Bronchial epithelial cell (primary cell): ENCODE measurements at regions not wholly inside any gene's neighbourhood (a gene's known extent, or its start where the extent isn't known, plus 50 kb on each side); places are given as distances from the start of the nearest gene placed in this dataset.

ENCODE experiments used
- DNase-seq: peaks from one replicate; pipeline ENCODE4 v3.0.0-alpha.2; 2010; ENCODE audit warnings: low read depth
- FAIRE-seq: peaks from 2 replicates; lab custom pipeline; 2011; peaks lifted over from hg19 to GRCh38; lab: Jason Lieb, UNC
- H3K27me3 ChIP-seq: 2 replicates; pipeline ENCODE4 v1.5.1; 2011; ENCODE audit warnings: low read length; ENCODE audit not compliant: control insufficient read depth, insufficient read depth
- H3K36me3 ChIP-seq: 2 replicates; pipeline ENCODE4 v1.5.1; 2011; ENCODE audit warnings: low read length; ENCODE audit not compliant: control insufficient read depth, insufficient read depth
- H3K4me3 ChIP-seq: 2 replicates; pipeline ENCODE4 v1.5.1; 2011; ENCODE audit warnings: mild to moderate bottlenecking, low read depth, low read length, control low read depth
- CTCF ChIP-seq: IDR thresholded peaks from 2 replicates; pipeline ENCODE4 v1.5.1; 2011; ENCODE audit warnings: mild to moderate bottlenecking, moderate library complexity, low read length, control low read depth, inconsistent platforms; ENCODE audit not compliant: insufficient read depth, severe bottlenecking

GRCh38 chr1:17995480-17995879, 112.1 kb upstream of the IGSF21 start:
- TF ChIP-seq CTCF, result no peak
- no peak for FAIRE-seq
- H3K4me3 ChIP-seq, result no peak overlapping the region
- no peaks in the 10 kb centered on the region for H3K36me3 ChIP-seq
- no peak for DNase-seq
- no peaks in the 10 kb centered on the region for H3K27me3 ChIP-seq

- FAIRE-seq (no peak), DNase-seq (no peak)
- H3K36me3 ChIP-seq, result no peaks in the 10 kb centered on the region
- no peak overlapping the region for H3K4me3 ChIP-seq
- no peak for TF ChIP-seq CTCF
- H3K27me3 ChIP-seq, result no peaks in the 10 kb centered on the region
Observed at GRCh38 chr1:17998889-17999288, 108.7 kb upstream of the IGSF21 start.

- FAIRE-seq, result no peak
- no peaks in the 10 kb centered on the region for H3K36me3 ChIP-seq
- no peak for TF ChIP-seq CTCF
- no peak overlapping the region for H3K4me3 ChIP-seq
- no peaks in the 10 kb centered on the region for H3K27me3 ChIP-seq
- DNase-seq, result no peak
Observed at GRCh38 chr1:17999884-18000283, 107.7 kb upstream of the IGSF21 start.

GRCh38 chr1:18001725-18002124, 105.9 kb upstream of the IGSF21 start:
- no peak for FAIRE-seq

GRCh38 chr1:18004278-18004677, 103.3 kb upstream of the IGSF21 start:
- Histone ChIP-seq H3K4me3 (no peak overlapping the region), H3K27me3 (no peaks in the 10 kb centered on the region), H3K36me3 (no peaks in the 10 kb centered on the region)
- DNase-seq (no peak), FAIRE-seq (no peak)
- TF ChIP-seq CTCF, result no peak

More at GRCh38 chr1:18001725-18002124, 105.9 kb upstream of the IGSF21 start:
- H3K27me3 ChIP-seq, result no peaks in the 10 kb centered on the region
- no peak overlapping the region for H3K4me3 ChIP-seq
- no peak for DNase-seq
- no peak for TF ChIP-seq CTCF
- no peaks in the 10 kb centered on the region for H3K36me3 ChIP-seq

- H3K27me3 ChIP-seq, result no peaks in the 10 kb centered on the region
- DNase-seq (no peak), FAIRE-seq (no peak)
- no peak for TF ChIP-seq CTCF
- no peaks in the 10 kb centered on the region for H3K36me3 ChIP-seq
- no peak overlapping the region for H3K4me3 ChIP-seq
Observed at GRCh38 chr1:18005238-18005637, 102.4 kb upstream of the IGSF21 start.
